ENCODE measurements at regions not wholly inside any gene's neighbourhood (a gene's known extent, or its start where the extent isn't known, plus 50 kb on each side); places are given as distances from the start of the nearest gene placed in this dataset.

GRCh38 chr6:66689608-66690007 is 982.6 kb upstream of the EYS start:
- DNase-seq = no peak
- Mint-ChIP-seq H3K36me3 (ENCODE audit: low read depth) (no peaks in the 10 kb centered on the region), H3K4me1 (ENCODE audit: low read depth) (no peaks in the 10 kb centered on the region), H3K27ac (no peak overlapping the region), H3K27me3 (ENCODE audit: insufficient read depth) (no peaks in the 10 kb centered on the region; the same call in 1 of the 2 replicates), H3K9me3 (peaks cover 29% of the 10 kb centered on the region), H3K4me3 (no peak overlapping the region)
- TF ChIP-seq, protein P1, sequence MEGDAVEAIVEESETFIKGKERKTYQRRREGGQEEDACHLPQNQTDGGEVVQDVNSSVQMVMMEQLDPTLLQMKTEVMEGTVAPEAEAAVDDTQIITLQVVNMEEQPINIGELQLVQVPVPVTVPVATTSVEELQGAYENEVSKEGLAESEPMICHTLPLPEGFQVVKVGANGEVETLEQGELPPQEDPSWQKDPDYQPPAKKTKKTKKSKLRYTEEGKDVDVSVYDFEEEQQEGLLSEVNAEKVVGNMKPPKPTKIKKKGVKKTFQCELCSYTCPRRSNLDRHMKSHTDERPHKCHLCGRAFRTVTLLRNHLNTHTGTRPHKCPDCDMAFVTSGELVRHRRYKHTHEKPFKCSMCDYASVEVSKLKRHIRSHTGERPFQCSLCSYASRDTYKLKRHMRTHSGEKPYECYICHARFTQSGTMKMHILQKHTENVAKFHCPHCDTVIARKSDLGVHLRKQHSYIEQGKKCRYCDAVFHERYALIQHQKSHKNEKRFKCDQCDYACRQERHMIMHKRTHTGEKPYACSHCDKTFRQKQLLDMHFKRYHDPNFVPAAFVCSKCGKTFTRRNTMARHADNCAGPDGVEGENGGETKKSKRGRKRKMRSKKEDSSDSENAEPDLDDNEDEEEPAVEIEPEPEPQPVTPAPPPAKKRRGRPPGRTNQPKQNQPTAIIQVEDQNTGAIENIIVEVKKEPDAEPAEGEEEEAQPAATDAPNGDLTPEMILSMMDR (IDR thresholded peaks at IDR 0.05) = no peak

DNA sequence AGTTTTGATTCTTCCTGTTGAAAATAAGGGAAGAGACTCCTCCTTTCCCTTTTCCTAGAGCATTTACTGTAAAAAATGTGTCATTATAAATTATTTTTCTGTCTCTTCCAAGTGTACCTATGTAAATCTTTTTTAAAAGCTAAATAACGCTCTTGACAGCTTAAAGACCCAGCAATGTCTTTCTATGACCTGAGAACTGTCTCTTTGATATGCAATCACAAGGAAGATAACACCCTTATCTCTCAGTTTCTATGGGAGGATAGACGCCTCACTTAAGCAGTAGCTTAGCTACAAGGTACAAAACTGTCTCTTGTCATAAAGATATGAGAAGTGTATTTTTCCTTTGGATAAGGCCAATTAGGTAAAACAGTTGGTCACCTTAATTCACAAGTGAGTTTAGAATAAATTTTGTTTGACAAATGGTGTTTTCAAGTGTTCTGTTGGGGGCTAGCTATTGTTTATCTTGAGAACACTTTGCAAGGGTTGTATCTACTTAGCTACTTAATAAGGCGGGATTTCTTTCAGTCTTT is 980.6 kb upstream of the EYS start:
- no peaks in the 10 kb centered on the region for H3K36me3 Mint-ChIP-seq (ENCODE audit: low read depth)
- no peak overlapping the region for H3K27ac Mint-ChIP-seq
- no peak for DNase-seq
- TF ChIP-seq, protein P1 (IDR thresholded peaks at IDR 0.05) = no peak
- H3K4me3 Mint-ChIP-seq = no peak overlapping the region
- no peaks in the 10 kb centered on the region; the same call in 1 of the 2 replicates for H3K27me3 Mint-ChIP-seq (ENCODE audit: insufficient read depth)
- H3K9me3 Mint-ChIP-seq = peaks cover 29% of the 10 kb centered on the region
- no peaks in the 10 kb centered on the region for H3K4me1 Mint-ChIP-seq (ENCODE audit: low read depth)

DNA sequence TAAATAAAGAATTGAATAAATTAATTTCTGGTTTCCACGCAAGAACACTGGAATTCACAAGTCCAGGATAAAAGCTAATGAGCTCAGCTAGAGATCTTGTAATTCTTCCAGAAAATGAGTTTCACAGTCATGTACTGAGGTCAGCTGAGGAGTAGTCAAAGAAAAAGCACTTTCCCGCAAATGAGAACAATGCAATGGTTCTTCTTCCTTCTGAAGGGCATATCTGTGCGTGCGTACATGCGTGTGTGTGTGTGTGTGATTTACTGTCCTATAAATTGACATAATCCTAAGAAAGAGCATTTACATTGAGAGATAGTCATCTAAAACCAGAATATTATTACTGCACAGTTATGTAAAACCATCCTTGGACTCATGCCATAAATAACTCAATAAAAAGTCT is 968.9 kb upstream of the EYS start:
- Mint-ChIP-seq H3K27me3 (ENCODE audit: insufficient read depth) (no peaks in the 10 kb centered on the region), H3K36me3 (ENCODE audit: low read depth) (no peaks in the 10 kb centered on the region), H3K9me3 (peaks cover 4% of the 10 kb centered on the region; the same call in 1 of the 2 replicates), H3K4me3 (no peak overlapping the region), H3K4me1 (ENCODE audit: low read depth) (no peaks in the 10 kb centered on the region), H3K27ac (no peak overlapping the region)
- TF ChIP-seq, protein P1 (IDR thresholded peaks at IDR 0.05) = no peak
- DNase-seq = no peak

- TF ChIP-seq, protein P1 (IDR thresholded peaks at IDR 0.05) = no peak
- Mint-ChIP-seq H3K27me3 (ENCODE audit: insufficient read depth) (no peaks in the 10 kb centered on the region), H3K9me3 (peaks cover 18% of the 10 kb centered on the region), H3K27ac (no peak overlapping the region), H3K36me3 (ENCODE audit: low read depth) (no peaks in the 10 kb centered on the region), H3K4me1 (ENCODE audit: low read depth) (no peaks in the 10 kb centered on the region), H3K4me3 (no peak overlapping the region)
- DNase-seq = no peak
Measured at GRCh38 chr6:66664112-66664511, 957.1 kb upstream of the EYS start.

GRCh38 chr6:66662721-66663507 is 955.9 kb upstream of the EYS start:
- H3K27ac Mint-ChIP-seq = no peak overlapping the region
- H3K27me3 Mint-ChIP-seq (ENCODE audit: insufficient read depth) = no peaks in the 10 kb centered on the region
- H3K36me3 Mint-ChIP-seq (ENCODE audit: low read depth) = no peaks in the 10 kb centered on the region
- H3K4me1 Mint-ChIP-seq (ENCODE audit: low read depth) = no peaks in the 10 kb centered on the region
- TF ChIP-seq, protein P1 (IDR thresholded peaks at IDR 0.05) = no peak
- H3K4me3 Mint-ChIP-seq = no peak overlapping the region
- no peak for DNase-seq
- H3K9me3 Mint-ChIP-seq = peaks cover 14% of the 10 kb centered on the region
